CD4-positive, alpha-beta T cell (primary cell): ENCODE measurements at regions not wholly inside any gene's neighbourhood (a gene's known extent, or its start where the extent isn't known, plus 50 kb on each side); places are given as distances from the start of the nearest gene placed in this dataset.

Experiments
- ATAC-seq: fragments of 200-7000 bp; cut with Tn5 transposase; one replicate; pipeline ENCODE4 v1.10.0; 2022; ENCODE audit warnings: mild to moderate bottlenecking; ENCODE audit not compliant: poor library complexity
- CTCF ChIA-PET: fragments of 350-600 bp; sonication (Branson Sonifier 250); formaldehyde crosslinking; loops from one replicate; lab custom pipeline; 2021; ENCODE audit warnings: antibody characterized with exemption, inconsistent platforms; lab: Charles Lee
- POLR2A ChIA-PET: fragments of 350-600 bp; sonication (Branson Sonifier 250); formaldehyde crosslinking; loops from one replicate; lab custom pipeline; 2021; ENCODE audit warnings: antibody characterized with exemption, inconsistent platforms; lab: Charles Lee
- DNase-seq, 14 experiments: peaks; one replicate each; pipeline ENCODE4 v3.0.0-alpha.2; 2013 to 2020; ENCODE audit warnings: mixed read lengths in 2 of 14
- H3K27ac ChIP-seq, 2 donors: one replicate each; pipeline versions ENCODE4 v1.5.1 to v1.7.0; 2013; ENCODE audit warnings: low read length in 2 of 2, low read depth in 1 of 2, mild to moderate bottlenecking in 1 of 2
- H3K27me3 ChIP-seq, 2 experiments: 1 replicate in 1 of 2; 2 replicates in 1 of 2; pipeline versions ENCODE4 v1.6.1 to v1.7.0; 2013; ENCODE audit warnings: low read length in 2 of 2, control low read depth in 1 of 2, mild to moderate bottlenecking in 1 of 2, moderate library complexity in 1 of 2; ENCODE audit not compliant: insufficient read depth in 2 of 2, control insufficient read depth in 1 of 2
- H3K36me3 ChIP-seq: one replicate; pipeline ENCODE4 v1.6.1; 2013; ENCODE audit warnings: low read length, control low read depth; ENCODE audit not compliant: insufficient read depth
- H3K4me1 ChIP-seq: one replicate; pipeline ENCODE4 v1.6.1; 2013; ENCODE audit warnings: low read length, control low read depth; ENCODE audit not compliant: insufficient read depth
- H3K4me3 ChIP-seq: one replicate; pipeline ENCODE4 v1.5.1; 2013; ENCODE audit warnings: mild to moderate bottlenecking, low read length, moderate library complexity
- H3K9me3 ChIP-seq, 2 experiments: 1 replicate in 1 of 2; 2 replicates in 1 of 2; pipeline versions ENCODE4 v1.6.1 to v1.7.0; 2013; ENCODE audit warnings: low read length in 2 of 2, mild to moderate bottlenecking in 2 of 2, control low read depth in 1 of 2, moderate library complexity in 1 of 2; ENCODE audit not compliant: control insufficient read depth in 1 of 2, insufficient read depth in 1 of 2
- H3K27ac Mint-ChIP-seq: one replicate; pipeline ENCODE4 v1.8.0; 2020; ENCODE audit warnings: mixed read lengths
- H3K27me3 Mint-ChIP-seq: one replicate; pipeline ENCODE4 v1.8.0; 2021; ENCODE audit warnings: mixed read lengths
- H3K36me3 Mint-ChIP-seq: one replicate; pipeline ENCODE4 v1.8.0; 2021; ENCODE audit warnings: low read depth, mixed read lengths
- H3K4me1 Mint-ChIP-seq: one replicate; pipeline ENCODE4 v1.8.0; 2021; ENCODE audit warnings: low read depth, mixed read lengths
- H3K4me3 Mint-ChIP-seq: one replicate; pipeline ENCODE4 v1.8.0; 2020; ENCODE audit warnings: mild to moderate bottlenecking, mixed read lengths
- H3K9me3 Mint-ChIP-seq: one replicate; pipeline ENCODE4 v1.8.0; 2020; ENCODE audit warnings: mixed read lengths
- CTCF ChIP-seq: fragments of 200-600 bp; IDR thresholded peaks from one replicate; pipeline ENCODE4 v1.8.0; 2022; ENCODE audit warnings: antibody characterized with exemption, mild to moderate bottlenecking
- intact Hi-C, 2 experiments: fragments of 100-400 bp; cut with DNase I in 1 of 2; cut with micrococcal nuclease in 1 of 2; formaldehyde crosslinking; loops; one replicate each; pipeline versions ENCODE4 v1.15.1 to v1.9.0; 2023 to 2025; cut with DNase I, micrococcal nuclease

DNA sequence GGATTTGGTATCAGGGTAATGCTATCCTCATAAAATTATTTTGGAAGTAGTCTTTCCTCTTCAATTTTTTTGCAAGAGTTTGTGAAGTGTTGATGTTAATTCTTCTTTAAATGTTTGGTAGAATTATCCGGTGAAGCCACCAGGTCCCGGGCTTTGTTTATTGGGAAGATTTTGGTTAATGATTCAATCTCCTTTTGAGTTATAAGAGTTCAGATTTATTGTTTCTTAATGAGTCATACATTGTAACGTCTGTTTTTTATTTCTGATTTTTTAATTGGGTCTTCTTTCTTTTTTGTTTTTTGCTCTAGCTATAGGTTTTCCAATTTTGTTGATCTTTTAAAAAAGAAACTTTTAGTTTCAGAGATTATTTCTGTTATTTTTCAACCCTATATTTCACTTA lies 412.3 kb downstream of the PDGFC start:
- DNase-seq: no peak
- no peak for TF ChIP-seq CTCF
- Histone ChIP-seq H3K36me3 (no peaks in the 10 kb centered on the region), H3K9me3 (peaks cover 0 to 13% of the 10 kb centered on the region in 2 experiments), H3K27me3 (no peaks in the 10 kb centered on the region), H3K27ac (no peak overlapping the region), H3K4me3 (no peak overlapping the region), H3K4me1 (no peaks in the 10 kb centered on the region)
- H3K4me3 Mint-ChIP-seq: no peak overlapping the region
- ChIA-PET CTCF (no interaction called here), POLR2A (no interaction called here)
- no peaks in the 10 kb centered on the region for H3K27me3 Mint-ChIP-seq
- intact Hi-C loops: no loop called here
- H3K36me3 Mint-ChIP-seq: no peaks in the 10 kb centered on the region
- no peaks in the 10 kb centered on the region for H3K4me1 Mint-ChIP-seq
- H3K27ac Mint-ChIP-seq: no peak overlapping the region
- H3K9me3 Mint-ChIP-seq: peaks cover 1% of the 10 kb centered on the region
- no peak for ATAC-seq

GRCh38 chr4:156558373-156559025 lies 413.1 kb downstream of the PDGFC start:
- no peak overlapping the region for H3K27ac ChIP-seq
- Mint-ChIP-seq H3K4me1 (no peaks in the 10 kb centered on the region), H3K27ac (no peak overlapping the region), H3K4me3 (no peak overlapping the region), H3K36me3 (no peaks in the 10 kb centered on the region), H3K9me3 (peaks cover 1% of the 10 kb centered on the region), H3K27me3 (no peaks in the 10 kb centered on the region)
- H3K27me3 ChIP-seq: no peaks in the 10 kb centered on the region
- CTCF ChIA-PET: no interaction called here
- no peaks in the 10 kb centered on the region for H3K4me1 ChIP-seq
- no peaks in the 10 kb centered on the region for H3K36me3 ChIP-seq
- DNase-seq: no peak
- intact Hi-C loops: no loop called here
- H3K9me3 ChIP-seq: peaks cover 0 to 13% of the 10 kb centered on the region in 2 experiments
- POLR2A ChIA-PET: no interaction called here
- TF ChIP-seq CTCF: no peak
- no peak overlapping the region for H3K4me3 ChIP-seq
- no peak for ATAC-seq

GRCh38 chr4:156557920-156558319 lies 413.7 kb downstream of the PDGFC start:
- DNase-seq: no peak

More at GRCh38 chr4:156557920-156558319, 413.7 kb downstream of the PDGFC start:
- Mint-ChIP-seq H3K4me3 (no peak overlapping the region), H3K27ac (no peak overlapping the region), H3K4me1 (no peaks in the 10 kb centered on the region), H3K36me3 (no peaks in the 10 kb centered on the region), H3K9me3 (peaks cover 1% of the 10 kb centered on the region), H3K27me3 (no peaks in the 10 kb centered on the region)
- no peaks in the 10 kb centered on the region for H3K4me1 ChIP-seq
- ChIA-PET POLR2A (no interaction called here), CTCF (no interaction called here)
- H3K27me3 ChIP-seq: no peaks in the 10 kb centered on the region
- H3K4me3 ChIP-seq: no peak overlapping the region
- ATAC-seq: no peak
- H3K9me3 ChIP-seq: peaks cover 0 to 13% of the 10 kb centered on the region in 2 experiments
- no peak for TF ChIP-seq CTCF
- H3K27ac ChIP-seq: no peak overlapping the region
- no peaks in the 10 kb centered on the region for H3K36me3 ChIP-seq
- intact Hi-C loops: no loop called here
